ENCODE measurements at regions not wholly inside any gene's neighbourhood (a gene's known extent, or its start where the extent isn't known, plus 50 kb on each side); places are given as distances from the start of the nearest gene placed in this dataset.

DNA sequence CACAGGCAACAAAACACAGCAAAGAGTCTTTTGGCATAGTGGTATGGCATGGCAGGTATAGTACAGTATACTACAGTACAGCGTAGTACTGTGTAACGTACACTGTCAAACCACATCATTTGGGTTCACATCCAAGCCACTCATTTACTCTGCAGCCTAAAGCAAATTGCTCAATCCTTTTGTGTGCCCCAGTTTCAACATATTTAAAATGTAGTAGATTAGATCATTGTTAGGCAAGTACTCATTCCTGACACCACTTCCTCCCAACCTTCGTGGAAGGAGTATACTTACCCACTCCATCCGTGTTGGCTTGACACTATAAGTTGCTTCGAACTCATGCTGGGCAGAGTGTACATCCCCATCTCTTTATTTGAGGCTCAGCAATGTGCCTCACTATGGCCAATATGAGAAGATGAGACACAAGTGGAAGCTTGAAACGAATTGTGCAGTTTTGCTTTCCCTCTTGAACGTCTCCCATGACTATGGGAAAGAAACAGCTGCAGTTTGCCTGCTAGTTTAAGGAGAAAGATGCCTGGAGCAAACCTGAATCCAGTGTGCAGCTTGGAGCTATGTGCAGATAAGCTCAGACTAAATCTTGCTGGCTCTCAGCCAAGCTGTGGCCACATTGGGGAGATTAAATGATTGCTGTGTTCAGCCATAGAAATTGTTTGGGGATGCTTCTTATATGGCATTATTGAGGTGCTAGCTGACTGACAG, 85.7 kb upstream of the TBL1X start:
- Histone ChIP-seq H3K4me3 (no peak overlapping the region), H3K27me3 (no peaks in the 10 kb centered on the region), H3K4me1 (no peaks in the 10 kb centered on the region), H3K36me3 (no peaks in the 10 kb centered on the region), H3K27ac (no peak overlapping the region), H3K9me3 (no peaks in the 10 kb centered on the region)
- no peak for DNase-seq
- TF ChIP-seq CTCF (IDR thresholded peaks at IDR 0.05) (no peak), POLR2A (IDR thresholded peaks at IDR 0.05) (no peak)

DNA sequence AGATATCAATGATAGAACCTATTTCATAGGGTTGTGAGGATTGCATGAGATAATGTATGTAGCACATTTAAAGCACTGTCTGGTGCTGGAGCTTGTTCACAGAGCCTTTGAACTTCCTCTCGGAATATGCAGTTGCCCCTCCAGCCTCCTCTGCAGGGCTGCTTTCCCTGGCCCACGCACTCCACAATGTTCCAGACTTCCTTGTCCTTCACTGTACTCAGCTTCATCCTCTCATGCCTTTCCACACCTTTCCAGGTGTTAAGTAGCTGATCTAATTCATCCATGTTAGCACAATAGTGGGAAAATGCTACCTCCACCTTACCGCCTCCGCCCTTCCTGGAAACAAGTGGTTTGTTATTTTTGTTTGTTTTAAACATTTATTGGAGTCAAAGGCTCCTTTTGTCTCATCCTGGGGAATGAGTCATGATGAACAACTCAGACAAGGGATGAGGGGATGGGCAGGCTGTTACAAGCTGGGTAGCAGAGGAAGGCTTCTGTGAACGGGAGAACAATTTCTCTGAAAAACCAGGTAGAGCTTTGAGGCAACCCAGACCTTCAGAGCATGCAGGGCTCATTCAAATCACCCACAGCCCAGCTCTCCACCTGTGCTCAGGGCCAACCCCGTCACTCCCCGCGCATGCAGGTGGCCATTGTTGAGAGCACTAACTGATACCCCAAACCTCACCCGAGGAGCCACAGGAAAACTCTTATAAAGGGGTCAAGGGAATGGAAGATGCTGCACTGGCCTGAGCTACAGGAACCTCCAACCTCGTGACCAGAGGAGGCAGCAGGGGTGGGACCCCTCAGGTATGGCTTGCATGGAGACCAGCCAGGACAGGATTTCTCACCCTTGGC, 84.9 kb upstream of the TBL1X start:
- Histone ChIP-seq H3K4me1 (no peaks in the 10 kb centered on the region), H3K9me3 (no peaks in the 10 kb centered on the region), H3K36me3 (no peaks in the 10 kb centered on the region), H3K27me3 (no peaks in the 10 kb centered on the region), H3K27ac (no peak overlapping the region), H3K4me3 (no peak overlapping the region)
- TF ChIP-seq POLR2A (IDR thresholded peaks at IDR 0.05), result no peak
- no peak for TF ChIP-seq CTCF (IDR thresholded peaks at IDR 0.05)
- no peak for DNase-seq

DNA sequence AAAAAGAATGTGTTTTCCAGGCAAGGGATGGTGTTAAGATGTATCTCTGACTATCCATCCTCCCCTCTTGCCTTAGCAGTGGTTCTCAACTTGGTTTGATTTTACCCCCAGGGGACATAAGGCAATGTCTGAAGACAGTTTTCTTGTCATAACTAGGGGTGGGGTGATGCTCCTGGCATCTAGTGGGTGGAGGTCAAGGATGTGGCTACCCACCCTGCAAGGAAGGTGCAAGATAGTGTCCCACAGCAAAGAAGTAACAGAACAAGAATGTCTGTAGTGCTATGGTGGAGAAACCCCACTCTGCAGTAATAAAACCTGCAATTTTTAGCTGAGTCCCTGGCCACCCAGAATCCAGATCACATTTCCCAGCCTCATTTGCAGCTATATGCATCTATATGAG, 81.2 kb upstream of the TBL1X start:
- no peaks in the 10 kb centered on the region for H3K4me1 ChIP-seq
- no peak overlapping the region for H3K4me3 ChIP-seq
- H3K27me3 ChIP-seq, result no peaks in the 10 kb centered on the region
- DNase-seq, result no peak
- H3K27ac ChIP-seq, result no peak overlapping the region
- H3K9me3 ChIP-seq, result no peaks in the 10 kb centered on the region
- no peaks in the 10 kb centered on the region for H3K36me3 ChIP-seq
- no peak for TF ChIP-seq POLR2A (IDR thresholded peaks at IDR 0.05)

GRCh38 chrX:9388450-9388849, 76.4 kb upstream of the TBL1X start:
- Histone ChIP-seq H3K4me1 (no peaks in the 10 kb centered on the region), H3K9me3 (no peaks in the 10 kb centered on the region), H3K36me3 (no peaks in the 10 kb centered on the region), H3K4me3 (no peak overlapping the region), H3K27me3 (no peaks in the 10 kb centered on the region), H3K27ac (no peak overlapping the region)
- no peak for TF ChIP-seq POLR2A (IDR thresholded peaks at IDR 0.05)
- no peak for TF ChIP-seq CTCF (IDR thresholded peaks at IDR 0.05)
- DNase-seq, result no peak

DNA sequence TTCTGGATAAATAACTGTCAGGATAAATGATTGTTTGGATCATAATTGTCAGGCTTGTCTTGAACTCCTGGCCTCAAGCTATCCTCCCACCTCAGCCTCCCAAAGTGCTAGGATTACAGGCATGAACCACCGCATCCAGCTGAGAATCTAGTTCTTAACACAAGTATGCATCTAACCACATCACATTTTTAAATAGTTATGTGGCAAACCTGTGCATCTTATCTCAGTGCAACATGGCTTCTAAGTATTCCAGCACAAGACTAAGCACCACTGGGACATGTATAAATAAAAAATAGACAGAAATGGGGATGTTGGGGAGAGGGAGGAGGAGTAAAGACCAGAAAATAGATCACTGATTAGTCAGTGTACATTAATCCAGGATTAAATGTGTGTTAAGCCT, 74.7 kb upstream of the TBL1X start:
- no peak for DNase-seq
- Histone ChIP-seq H3K27me3 (no peaks in the 10 kb centered on the region), H3K4me1 (no peaks in the 10 kb centered on the region), H3K27ac (no peak overlapping the region), H3K9me3 (no peaks in the 10 kb centered on the region), H3K36me3 (no peaks in the 10 kb centered on the region), H3K4me3 (no peak overlapping the region)
- TF ChIP-seq CTCF (IDR thresholded peaks at IDR 0.05) (no peak), POLR2A (IDR thresholded peaks at IDR 0.05) (no peak)

- no peaks in the 10 kb centered on the region for H3K9me3 ChIP-seq
- DNase-seq, result no peak
- H3K27ac ChIP-seq, result no peak overlapping the region
- H3K4me1 ChIP-seq, result no peaks in the 10 kb centered on the region
- no peak for TF ChIP-seq CTCF (IDR thresholded peaks at IDR 0.05)
- no peak for TF ChIP-seq POLR2A (IDR thresholded peaks at IDR 0.05)
- H3K36me3 ChIP-seq, result no peaks in the 10 kb centered on the region
- no peaks in the 10 kb centered on the region for H3K27me3 ChIP-seq
- H3K4me3 ChIP-seq, result no peak overlapping the region
Measured at GRCh38 chrX:9390693-9391368, 74.0 kb upstream of the TBL1X start.
